A673 (cell line): ENCODE measurements at regions not wholly inside any gene's neighbourhood (a gene's known extent, or its start where the extent isn't known, plus 50 kb on each side); places are given as distances from the start of the nearest gene placed in this dataset.

Source experiments
- BruUV-seq: library from RNA; stranded (reverse); fragments of 400-500 nt; replicated peaks from 2 replicates; lab custom pipeline; 2021; lab: Mats Ljungman, UMichigan
- CTCF ChIA-PET: fragments of 300-600 bp; sonication (Branson Sonifier 250); formaldehyde crosslinking; loops from one replicate; lab custom pipeline; 2022; ENCODE audit warnings: antibody characterized with exemption; lab: Charles Lee
- POLR2A ChIA-PET: fragments of 300-600 bp; sonication (Branson Sonifier 250); formaldehyde crosslinking; loops from one replicate; lab custom pipeline; 2022; ENCODE audit warnings: antibody characterized with exemption; ENCODE audit not compliant: low non-redundant PET; lab: Charles Lee
- DNase-seq: peaks from one replicate; pipeline ENCODE4 v3.0.0-alpha.2; 2015; ENCODE audit warnings: low spot score
- H3K27ac ChIP-seq: fragments of 200-600 bp; sonication (generic); 2 replicates; pipeline ENCODE4 v1.5.1; 2016; ENCODE audit warnings: mixed run types, low read depth, mild to moderate bottlenecking, mixed read lengths, antibody characterized with exemption, low read length; ENCODE audit not compliant: poor library complexity, severe bottlenecking
- H3K27me3 ChIP-seq: fragments of 200-600 bp; sonication (generic); replicated peaks from 2 replicates; pipeline ENCODE4 v1.6.1; 2017; ENCODE audit warnings: mixed run types, low read depth, mild to moderate bottlenecking, mixed read lengths, antibody characterized with exemption, low read length; ENCODE audit not compliant: insufficient read depth, poor library complexity
- H3K36me3 ChIP-seq: fragments of 200-600 bp; sonication (generic); 2 replicates; pipeline ENCODE4 v1.6.1; 2016; ENCODE audit warnings: mixed run types, mild to moderate bottlenecking, mixed read lengths, antibody characterized with exemption, low read length; ENCODE audit not compliant: insufficient read depth, poor library complexity, severe bottlenecking
- H3K4me1 ChIP-seq: fragments of 200-600 bp; sonication (generic); 2 replicates; pipeline ENCODE4 v1.6.1; 2017; ENCODE audit warnings: mixed run types, mild to moderate bottlenecking, mixed read lengths, antibody characterized with exemption, low read length; ENCODE audit not compliant: insufficient read depth, poor library complexity, severe bottlenecking
- H3K4me3 ChIP-seq: fragments of 200-600 bp; sonication (generic); 2 replicates; pipeline ENCODE4 v1.5.1; 2016; ENCODE audit warnings: low read depth, mixed run types, mild to moderate bottlenecking, mixed read lengths, low read length; ENCODE audit not compliant: poor library complexity, severe bottlenecking
- H3K9me3 ChIP-seq: fragments of 200-600 bp; sonication (generic); 2 replicates; pipeline ENCODE4 v1.6.1; 2016; ENCODE audit warnings: mixed run types, low read depth, mild to moderate bottlenecking, mixed read lengths, antibody characterized with exemption, low read length; ENCODE audit not compliant: poor library complexity, severe bottlenecking
- CTCF ChIP-seq: fragments of 300-800, 200-600 bp; sonication (generic); conservative IDR thresholded peaks from 2 replicates; pipeline ENCODE4 v1.5.1; 2017; ENCODE audit warnings: low read depth, mild to moderate bottlenecking, antibody characterized with exemption, low read length, moderate library complexity, mixed read lengths
- EZH2 ChIP-seq: fragments of 200-600 bp; sonication (generic); IDR thresholded peaks from 2 replicates; pipeline ENCODE4 v1.6.1; 2017; ENCODE audit warnings: borderline replicate concordance, low read depth, mild to moderate bottlenecking, mixed read lengths, antibody characterized with exemption, low read length; ENCODE audit not compliant: poor library complexity, severe bottlenecking
- intact Hi-C: fragments of 100-400 bp; cut with micrococcal nuclease; formaldehyde crosslinking; loops from one replicate; pipeline ENCODE4 v1.10.0; 2022; ENCODE audit not compliant: unreplicated experiment

- Histone ChIP-seq H3K9me3 (no peaks in the 10 kb centered on the region), H3K36me3 (no peaks in the 10 kb centered on the region), H3K4me1 (no peaks in the 10 kb centered on the region), H3K4me3 (no peak overlapping the region), H3K27me3 (no peaks in the 10 kb centered on the region), H3K27ac (no peak overlapping the region)
- intact Hi-C loops, result no loop called here
- TF ChIP-seq CTCF, result no peak
- TF ChIP-seq EZH2, result no peak
- ChIA-PET CTCF (no interaction called here), POLR2A (no interaction called here)
- no peak for DNase-seq
- no TSS peak for BruUV-seq
Observed at GRCh38 chr17:69744512-69745070, 330.1 kb downstream of the MAP2K6 start.

DNA sequence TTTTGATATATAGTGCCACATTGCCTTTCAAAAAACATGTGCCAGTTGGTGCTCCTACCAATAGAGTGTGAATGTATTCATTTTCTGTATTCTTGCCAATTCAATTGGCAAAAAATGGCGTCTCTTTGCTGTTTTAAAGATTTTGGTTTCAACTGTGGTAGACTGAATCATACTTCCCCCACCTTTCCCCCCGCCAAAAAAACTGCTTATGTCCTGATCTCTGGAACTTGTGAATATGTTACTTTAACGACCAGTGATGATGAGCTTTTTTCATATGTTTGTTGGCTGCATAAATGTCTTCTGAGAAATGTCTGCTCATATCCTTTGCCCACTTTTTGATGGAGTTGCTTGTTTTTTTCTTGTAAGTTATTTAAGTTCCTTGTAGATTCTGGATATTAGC is 325.1 kb upstream of the KCNJ16 start:
- Histone ChIP-seq H3K27me3 (no peaks in the 10 kb centered on the region), H3K4me1 (no peaks in the 10 kb centered on the region), H3K27ac (no peak overlapping the region), H3K9me3 (no peaks in the 10 kb centered on the region), H3K36me3 (no peaks in the 10 kb centered on the region), H3K4me3 (no peak overlapping the region)
- no peak for DNase-seq
- ChIA-PET POLR2A (interaction anchor here (0.7 kb wide), 1 partner anchor 9 kb away, joined by 7 read pairs; no protein-coding TSS in a partner anchor), CTCF (no interaction called here)
- no TSS peak for BruUV-seq
- TF ChIP-seq CTCF (no peak), EZH2 (no peak)
- intact Hi-C loops, result no loop called here

- intact Hi-C loops, result no loop called here
- CTCF ChIA-PET, result no interaction called here
- no TSS peak for BruUV-seq
- Histone ChIP-seq H3K27me3 (no peaks in the 10 kb centered on the region), H3K4me3 (no peak overlapping the region), H3K27ac (no peak overlapping the region), H3K9me3 (no peaks in the 10 kb centered on the region), H3K36me3 (no peaks in the 10 kb centered on the region), H3K4me1 (no peaks in the 10 kb centered on the region)
- DNase-seq, result no peak
- TF ChIP-seq CTCF (no peak), EZH2 (no peak)
- POLR2A ChIA-PET, result no interaction called here
Observed at GRCh38 chr17:69757688-69758430, 317.2 kb upstream of the KCNJ16 start.
